ENCODE measurements at regions not wholly inside any gene's neighbourhood (a gene's known extent, or its start where the extent isn't known, plus 50 kb on each side); places are given as distances from the start of the nearest gene placed in this dataset.

- dilution Hi-C loops (cut with MboI; ENCODE audit: extremely low pct_ligation_motif_present, low sequenced_read_pairs), result no loop called here
- H3K36me3 ChIP-seq (ENCODE audit: control insufficient read depth in 2 of 2, extremely low read depth in 1 of 2, insufficient read depth in 2 of 2, low read length in 2 of 2), result no peaks in the 10 kb centered on the region
- peaks cover 4% of the 10 kb centered on the region for H3K9me3 ChIP-seq (replicated peaks; ENCODE audit: control insufficient read depth, insufficient read depth, low read length)
- BruUV-seq (replicated peaks), result no TSS peak
- H3K27me3 ChIP-seq (ENCODE audit: control insufficient read depth in 2 of 2, insufficient read depth in 2 of 2, low read length in 2 of 2), result no peaks in the 10 kb centered on the region
- no peaks in the 10 kb centered on the region for H4K20me1 ChIP-seq (replicated peaks; ENCODE audit: control insufficient read depth, extremely low read depth, insufficient read depth, low read length)
- no peak overlapping the region for H3K4me2 ChIP-seq (ENCODE audit: insufficient read depth, low read length)
- no peak for TF ChIP-seq MYC (IDR thresholded peaks at IDR 0.05; ENCODE audit: low read depth, low read length)
- no peak for TF ChIP-seq POLR2AphosphoS5 (IDR thresholded peaks at IDR 0.05; ENCODE audit: insufficient read depth, low read depth, low read length)
- no peak for TF ChIP-seq POLR2A (IDR thresholded peaks at IDR 0.05; ENCODE audit: low read depth, low read length)
- TF ChIP-seq JUN (IDR thresholded peaks at IDR 0.05; ENCODE audit: borderline replicate concordance, insufficient read depth, insufficient read length, low read depth), result no peak
- no peak for TF ChIP-seq MAX (IDR thresholded peaks at IDR 0.05; ENCODE audit: insufficient read depth, insufficient read length)
- TF ChIP-seq GATA2 (IDR thresholded peaks at IDR 0.05; ENCODE audit: insufficient read depth, insufficient read length, low read depth, low read length), result no peak
- TF ChIP-seq, protein P1, sequence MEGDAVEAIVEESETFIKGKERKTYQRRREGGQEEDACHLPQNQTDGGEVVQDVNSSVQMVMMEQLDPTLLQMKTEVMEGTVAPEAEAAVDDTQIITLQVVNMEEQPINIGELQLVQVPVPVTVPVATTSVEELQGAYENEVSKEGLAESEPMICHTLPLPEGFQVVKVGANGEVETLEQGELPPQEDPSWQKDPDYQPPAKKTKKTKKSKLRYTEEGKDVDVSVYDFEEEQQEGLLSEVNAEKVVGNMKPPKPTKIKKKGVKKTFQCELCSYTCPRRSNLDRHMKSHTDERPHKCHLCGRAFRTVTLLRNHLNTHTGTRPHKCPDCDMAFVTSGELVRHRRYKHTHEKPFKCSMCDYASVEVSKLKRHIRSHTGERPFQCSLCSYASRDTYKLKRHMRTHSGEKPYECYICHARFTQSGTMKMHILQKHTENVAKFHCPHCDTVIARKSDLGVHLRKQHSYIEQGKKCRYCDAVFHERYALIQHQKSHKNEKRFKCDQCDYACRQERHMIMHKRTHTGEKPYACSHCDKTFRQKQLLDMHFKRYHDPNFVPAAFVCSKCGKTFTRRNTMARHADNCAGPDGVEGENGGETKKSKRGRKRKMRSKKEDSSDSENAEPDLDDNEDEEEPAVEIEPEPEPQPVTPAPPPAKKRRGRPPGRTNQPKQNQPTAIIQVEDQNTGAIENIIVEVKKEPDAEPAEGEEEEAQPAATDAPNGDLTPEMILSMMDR (IDR thresholded peaks at IDR 0.05; ENCODE audit: extremely low read depth in 1 of 2, insufficient read depth in 1 of 2, low read depth in 1 of 2, low read length in 2 of 2), result no peak
- no peak for TF ChIP-seq EZH2 (IDR thresholded peaks at IDR 0.05; ENCODE audit: borderline replicate concordance, low read depth, low read length, severe bottlenecking)
- TF ChIP-seq FOS (IDR thresholded peaks at IDR 0.05; ENCODE audit: borderline replicate concordance, insufficient read depth, low read length), result no peak
- FAIRE-seq, result no peak
- H3K9me1 ChIP-seq (replicated peaks; ENCODE audit: control insufficient read depth, extremely low read depth, insufficient read depth, low read length), result no peaks in the 10 kb centered on the region
- H3K9ac ChIP-seq (replicated peaks; ENCODE audit: extremely low read depth, insufficient read depth, low read length), result no peak overlapping the region
- no peak overlapping the region for H2AFZ ChIP-seq (ENCODE audit: low read depth, low read length)
- intact Hi-C loops (cut with micrococcal nuclease), result no loop called here
- ChIA-PET POLR2A (no interaction called here), CTCF (no interaction called here)
- H3K79me2 ChIP-seq (ENCODE audit: control insufficient read depth, insufficient read depth, low read length), result no peaks in the 10 kb centered on the region
- H3K4me3 ChIP-seq (replicated peaks in 1 of 3; ENCODE audit: insufficient read depth in 1 of 3, low read depth in 1 of 3, low read length in 3 of 3), result no peak overlapping the region
- no peaks in the 10 kb centered on the region for H3K4me1 ChIP-seq (ENCODE audit: control insufficient read depth, extremely low read depth, insufficient read depth, low read length)
- H3K27ac ChIP-seq (ENCODE audit: insufficient read depth, low read depth, low read length), result no peak overlapping the region
- DNase-seq (ENCODE audit: low read depth, low spot score), result no peak
Measured at GRCh38 chr11:82176365-82176764, 557.3 kb downstream of the FAM181B start.
